HEK293T (cell line): ENCODE measurements at regions not wholly inside any gene's neighbourhood (a gene's known extent, or its start where the extent isn't known, plus 50 kb on each side); places are given as distances from the start of the nearest gene placed in this dataset.

Experiments used
- CTCF ChIA-PET: fragments of 350-600 bp; formaldehyde crosslinking; extraction: SDS; loops from one replicate; lab custom pipeline; 2021; ENCODE audit warnings: antibody characterized with exemption, inconsistent platforms; lab: Yijun Ruan, JAX
- POLR2A ChIA-PET: fragments of 350-600 bp; formaldehyde crosslinking; extraction: SDS; loops from one replicate; lab custom pipeline; 2020; ENCODE audit warnings: antibody characterized with exemption, inconsistent platforms; lab: Yijun Ruan, JAX
- DNase-seq: peaks from one replicate; pipeline ENCODE4 v3.0.0; 2012; ENCODE audit warnings: mixed read lengths; ENCODE audit errors: extremely low spot score
- ARNT ChIP-seq: fragments of 450-650 bp; IDR thresholded peaks from 2 replicates; pipeline ENCODE4 v1.6.1; 2017; ENCODE audit warnings: mild to moderate bottlenecking
- BHLHE40 ChIP-seq: fragments of 450-650 bp; IDR thresholded peaks from 2 replicates; pipeline ENCODE4 v1.6.1; 2016; ENCODE audit warnings: mild to moderate bottlenecking, moderate library complexity, borderline replicate concordance
- CTBP1 ChIP-seq: fragments of 450-650 bp; IDR thresholded peaks from 2 replicates; pipeline ENCODE4 v1.6.1; 2016; ENCODE audit warnings: borderline replicate concordance
- ELF4 ChIP-seq: fragments of 450-650 bp; IDR thresholded peaks from 2 replicates; pipeline ENCODE4 v1.6.1; 2017; ENCODE audit warnings: antibody characterized with exemption
- FOXA1 ChIP-seq: fragments of 450-650 bp; IDR thresholded peaks from 2 replicates; pipeline ENCODE4 v1.6.1; 2016; ENCODE audit warnings: mild to moderate bottlenecking
- FOXK2 ChIP-seq: fragments of 450-650 bp; IDR thresholded peaks from 2 replicates; pipeline ENCODE4 v1.6.1; 2016; ENCODE audit warnings: mild to moderate bottlenecking
- FOXM1 ChIP-seq: fragments of 450-650 bp; IDR thresholded peaks from 2 replicates; pipeline ENCODE4 v1.6.1; 2017; ENCODE audit warnings: mild to moderate bottlenecking, borderline replicate concordance
- HDGF ChIP-seq: fragments of 450-650 bp; IDR thresholded peaks from 2 replicates; pipeline ENCODE4 v1.6.1; 2017; ENCODE audit warnings: antibody characterized with exemption, borderline replicate concordance
- L3MBTL2 ChIP-seq: fragments of 450-650 bp; conservative IDR thresholded peaks from 2 replicates; pipeline ENCODE4 v1.6.1; 2016; ENCODE audit warnings: mild to moderate bottlenecking
- LEF1 ChIP-seq: fragments of 450-650 bp; IDR thresholded peaks from 2 replicates; pipeline ENCODE4 v1.6.1; 2017; ENCODE audit warnings: mild to moderate bottlenecking, borderline replicate concordance
- NFRKB ChIP-seq: fragments of 450-650 bp; IDR thresholded peaks from 2 replicates; pipeline ENCODE4 v1.6.1; 2016; ENCODE audit warnings: mild to moderate bottlenecking, moderate library complexity
- PKNOX1 ChIP-seq: fragments of 450-650 bp; IDR thresholded peaks from 2 replicates; pipeline ENCODE4 v1.6.1; 2016
- SP1 ChIP-seq: fragments of 450-650 bp; IDR thresholded peaks from 2 replicates; pipeline ENCODE4 v1.6.1; 2017
- SUZ12 ChIP-seq: fragments of 450-650 bp; IDR thresholded peaks from 2 replicates; pipeline ENCODE4 v1.6.1; 2016; ENCODE audit warnings: mild to moderate bottlenecking
- TARDBP ChIP-seq: fragments of 450-650 bp; IDR thresholded peaks from 2 replicates; pipeline ENCODE4 v1.6.1; 2016
- ZNF384 ChIP-seq: fragments of 450-650 bp; IDR thresholded peaks from 2 replicates; pipeline ENCODE4 v1.6.1; 2016

- TF ChIP-seq FOXA1: no peak
- TF ChIP-seq FOXK2: no peak
- TF ChIP-seq NFRKB: no peak
- TF ChIP-seq L3MBTL2: no peak
- no peak for TF ChIP-seq LEF1
- TF ChIP-seq BHLHE40: no peak
- TF ChIP-seq HDGF: no peak
- TF ChIP-seq TARDBP: no peak
- no peak for TF ChIP-seq SUZ12
- ChIA-PET POLR2A (no interaction called here), CTCF (no interaction called here)
- no peak for DNase-seq
Observed at GRCh38 chr20:21033817-21034216, 72.3 kb downstream of the LINC00237 start.

DNA sequence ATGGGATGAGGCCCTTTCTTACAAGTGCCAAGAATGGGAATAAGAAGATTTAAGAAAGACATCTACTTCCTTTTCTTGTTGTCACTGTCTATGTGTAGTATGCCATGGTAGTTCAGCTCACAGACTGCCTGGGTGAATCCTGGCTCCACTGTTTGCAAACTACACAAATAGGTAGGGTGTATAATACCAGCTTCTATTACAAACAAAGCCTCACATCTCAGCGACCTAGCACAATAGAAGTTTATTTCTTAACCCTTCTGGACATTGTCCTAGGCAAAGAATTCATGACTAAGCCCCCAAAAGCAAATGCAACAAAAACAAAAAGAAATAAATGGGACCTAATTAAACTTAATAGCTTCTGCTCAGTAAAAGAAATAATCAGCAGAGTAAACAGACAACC is 74.5 kb downstream of the LINC00237 start:
- POLR2A ChIA-PET: no interaction called here
- TF ChIP-seq FOXK2 (no peak), ZNF384 (no peak)
- no peak for DNase-seq
- CTCF ChIA-PET: no interaction called here

DNA sequence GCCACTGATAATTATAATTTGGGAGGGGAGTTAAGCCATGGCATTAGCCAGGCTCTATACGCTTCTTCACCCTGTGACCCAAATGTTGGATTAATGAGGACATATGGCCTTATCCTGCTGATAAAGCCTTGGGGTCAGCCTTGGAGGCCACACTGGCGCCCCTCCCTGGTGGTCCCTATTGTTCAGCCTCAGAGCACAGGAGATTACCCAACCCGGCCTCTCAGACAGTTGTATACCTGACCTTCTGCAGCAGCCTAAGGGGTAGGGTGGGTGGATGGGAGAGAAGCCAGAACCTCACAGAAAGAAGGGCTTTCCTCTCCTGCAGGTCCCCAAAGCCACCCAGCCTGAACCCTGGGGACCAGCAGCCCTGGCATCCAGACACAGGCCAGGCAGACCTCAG is 76.8 kb downstream of the LINC00237 start:
- TF ChIP-seq FOXM1 (no peak), CTBP1 (no peak), NFRKB (no peak), ARNT (no peak), BHLHE40 (no peak)
- CTCF ChIA-PET: no interaction called here
- POLR2A ChIA-PET: interaction anchor here (0.6 kb wide), 1 partner anchor 25 kb away, joined by 3 read pairs; no protein-coding TSS in a partner anchor
- no peak for DNase-seq

DNA sequence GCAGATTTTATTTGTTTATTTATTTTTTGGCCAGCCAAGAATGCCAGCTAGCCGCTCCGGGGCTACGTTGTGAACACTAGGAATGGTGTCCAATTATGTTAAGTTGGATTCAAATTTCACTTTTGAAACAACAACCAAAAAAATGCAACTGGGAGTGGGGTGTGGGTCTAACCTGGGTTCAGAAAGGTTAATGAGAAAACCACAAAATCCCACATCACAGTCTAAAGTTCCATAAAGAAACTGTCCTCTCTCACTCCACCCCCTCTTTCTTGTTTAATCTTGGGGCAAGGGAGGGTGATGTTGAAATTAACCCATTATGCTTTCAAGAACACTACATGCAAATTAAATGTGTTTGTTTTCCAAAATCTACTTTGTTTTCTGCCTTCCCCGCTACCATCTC is 77.2 kb downstream of the LINC00237 start:
- ChIA-PET CTCF (no interaction called here), POLR2A (no interaction called here)
- no peak for DNase-seq
- TF ChIP-seq NFRKB (no peak), FOXK2 (no peak), ZNF384 (no peak), CTBP1 (no peak), HDGF (no peak), PKNOX1 (no peak), ELF4 (no peak), BHLHE40 (no peak), ARNT (no peak), SUZ12 (no peak)

DNA sequence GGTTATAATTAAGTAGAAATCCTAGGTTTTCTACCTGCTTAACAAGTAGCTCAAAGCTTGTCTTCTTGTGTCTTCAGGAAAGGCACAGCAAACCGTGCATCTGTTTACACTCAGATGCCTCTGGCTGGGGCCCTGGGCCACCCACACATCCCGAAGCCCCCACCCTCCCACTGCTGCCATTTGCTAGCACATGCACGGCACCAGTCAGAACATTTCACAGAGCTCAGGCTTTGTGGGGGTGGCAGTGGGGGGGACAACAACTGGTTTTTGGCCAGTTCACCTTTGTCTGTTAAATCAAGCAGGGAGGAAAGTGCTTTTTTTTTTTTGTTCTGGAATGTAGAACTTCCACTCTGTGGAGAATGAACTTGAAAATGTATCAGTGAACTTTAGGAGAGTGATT is 77.7 kb downstream of the LINC00237 start:
- DNase-seq: no peak
- ChIA-PET POLR2A (no interaction called here), CTCF (no interaction called here)
- TF ChIP-seq ZNF384: no peak
- no peak for TF ChIP-seq BHLHE40
- no peak for TF ChIP-seq L3MBTL2
- TF ChIP-seq CTBP1: no peak
- TF ChIP-seq LEF1: no peak
- TF ChIP-seq NFRKB: no peak
- no peak for TF ChIP-seq HDGF
- no peak for TF ChIP-seq SUZ12
- no peak for TF ChIP-seq SP1
- TF ChIP-seq ARNT: no peak
- TF ChIP-seq PKNOX1: no peak
- no peak for TF ChIP-seq TARDBP
- TF ChIP-seq FOXK2: no peak
- no peak for TF ChIP-seq ELF4

GRCh38 chr20:21027569-21027968 is 78.6 kb downstream of the LINC00237 start:
- TF ChIP-seq FOXK2 (no peak), SP1 (no peak), FOXM1 (no peak), ARNT (no peak)
- ChIA-PET CTCF (interaction anchor here (1.3 kb wide), 1 partner anchor 26 kb away, joined by 3 read pairs; no protein-coding TSS in a partner anchor), POLR2A (no interaction called here)
- DNase-seq: peak; percentile 42

DNA sequence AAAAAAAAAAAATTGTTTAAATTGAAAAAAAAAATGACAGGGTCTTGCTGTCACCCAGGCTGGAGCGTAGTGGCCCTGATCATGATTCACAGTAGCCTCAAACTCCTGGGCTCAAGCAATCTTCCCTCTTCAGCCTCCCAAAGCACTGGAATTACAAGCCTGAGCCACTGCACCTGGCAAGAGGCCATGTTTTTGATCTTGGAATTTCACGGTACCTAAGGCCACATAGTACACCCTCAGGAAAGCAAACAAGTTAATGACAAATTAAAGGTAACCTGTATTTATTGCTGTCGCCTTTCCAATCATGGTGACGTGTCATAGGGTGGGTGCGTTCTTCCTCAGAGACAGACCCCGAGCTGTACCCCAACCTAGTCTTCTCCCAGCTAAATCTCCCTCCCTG is 79.2 kb downstream of the LINC00237 start:
- no peak for DNase-seq
- POLR2A ChIA-PET: no interaction called here
- CTCF ChIA-PET: interaction anchor here (1.3 kb wide), 1 partner anchor 27 kb away, joined by 3 read pairs; no protein-coding TSS in a partner anchor
- TF ChIP-seq L3MBTL2: no peak
- TF ChIP-seq HDGF: no peak
- no peak for TF ChIP-seq CTBP1
- no peak for TF ChIP-seq TARDBP
- no peak for TF ChIP-seq BHLHE40
- TF ChIP-seq ELF4: no peak
- TF ChIP-seq FOXM1: no peak
- no peak for TF ChIP-seq SUZ12
- TF ChIP-seq SP1: no peak
- no peak for TF ChIP-seq FOXK2
- no peak for TF ChIP-seq ZNF384
- TF ChIP-seq FOXA1: no peak
- TF ChIP-seq NFRKB: no peak
- no peak for TF ChIP-seq ARNT
- TF ChIP-seq LEF1: no peak
- no peak for TF ChIP-seq PKNOX1
